ENCODE measurements at regions not wholly inside any gene's neighbourhood (a gene's known extent, or its start where the extent isn't known, plus 50 kb on each side); places are given as distances from the start of the nearest gene placed in this dataset.

DNA sequence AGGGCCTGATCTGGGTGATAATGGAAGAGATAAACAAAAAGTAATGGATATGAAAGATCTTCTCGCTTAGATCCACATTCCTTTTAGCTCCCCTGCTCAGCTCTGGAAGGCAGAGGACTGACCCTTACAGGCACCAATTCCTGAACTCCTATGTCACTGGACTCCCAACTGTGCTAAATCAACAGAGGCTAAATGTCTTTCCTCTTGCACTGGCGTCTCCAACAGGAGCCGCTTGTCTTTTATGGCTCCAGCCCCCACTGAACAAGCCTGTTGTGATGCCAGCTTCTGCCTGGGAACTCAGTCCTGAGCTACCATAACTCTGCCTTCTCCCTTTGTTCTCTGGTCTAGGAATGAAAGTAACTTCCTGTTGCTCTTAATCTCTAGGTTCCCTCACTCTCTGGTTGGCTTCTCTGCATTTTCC lies 142.1 kb upstream of the COL11A1 start:
- DNase-seq = no peak
- TF ChIP-seq, protein P1, sequence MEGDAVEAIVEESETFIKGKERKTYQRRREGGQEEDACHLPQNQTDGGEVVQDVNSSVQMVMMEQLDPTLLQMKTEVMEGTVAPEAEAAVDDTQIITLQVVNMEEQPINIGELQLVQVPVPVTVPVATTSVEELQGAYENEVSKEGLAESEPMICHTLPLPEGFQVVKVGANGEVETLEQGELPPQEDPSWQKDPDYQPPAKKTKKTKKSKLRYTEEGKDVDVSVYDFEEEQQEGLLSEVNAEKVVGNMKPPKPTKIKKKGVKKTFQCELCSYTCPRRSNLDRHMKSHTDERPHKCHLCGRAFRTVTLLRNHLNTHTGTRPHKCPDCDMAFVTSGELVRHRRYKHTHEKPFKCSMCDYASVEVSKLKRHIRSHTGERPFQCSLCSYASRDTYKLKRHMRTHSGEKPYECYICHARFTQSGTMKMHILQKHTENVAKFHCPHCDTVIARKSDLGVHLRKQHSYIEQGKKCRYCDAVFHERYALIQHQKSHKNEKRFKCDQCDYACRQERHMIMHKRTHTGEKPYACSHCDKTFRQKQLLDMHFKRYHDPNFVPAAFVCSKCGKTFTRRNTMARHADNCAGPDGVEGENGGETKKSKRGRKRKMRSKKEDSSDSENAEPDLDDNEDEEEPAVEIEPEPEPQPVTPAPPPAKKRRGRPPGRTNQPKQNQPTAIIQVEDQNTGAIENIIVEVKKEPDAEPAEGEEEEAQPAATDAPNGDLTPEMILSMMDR (IDR thresholded peaks at IDR 0.05) = no peak
- TF ChIP-seq POLR2A (IDR thresholded peaks at IDR 0.05) = no peak
- no peak overlapping the region for H3K27ac ChIP-seq
- no peak overlapping the region for H3K4me3 ChIP-seq
- no peaks in the 10 kb centered on the region for H3K9me3 ChIP-seq
- H3K4me1 ChIP-seq = no peaks in the 10 kb centered on the region
- H3K27me3 ChIP-seq = no peaks in the 10 kb centered on the region
- H3K36me3 ChIP-seq = no peaks in the 10 kb centered on the region

DNA sequence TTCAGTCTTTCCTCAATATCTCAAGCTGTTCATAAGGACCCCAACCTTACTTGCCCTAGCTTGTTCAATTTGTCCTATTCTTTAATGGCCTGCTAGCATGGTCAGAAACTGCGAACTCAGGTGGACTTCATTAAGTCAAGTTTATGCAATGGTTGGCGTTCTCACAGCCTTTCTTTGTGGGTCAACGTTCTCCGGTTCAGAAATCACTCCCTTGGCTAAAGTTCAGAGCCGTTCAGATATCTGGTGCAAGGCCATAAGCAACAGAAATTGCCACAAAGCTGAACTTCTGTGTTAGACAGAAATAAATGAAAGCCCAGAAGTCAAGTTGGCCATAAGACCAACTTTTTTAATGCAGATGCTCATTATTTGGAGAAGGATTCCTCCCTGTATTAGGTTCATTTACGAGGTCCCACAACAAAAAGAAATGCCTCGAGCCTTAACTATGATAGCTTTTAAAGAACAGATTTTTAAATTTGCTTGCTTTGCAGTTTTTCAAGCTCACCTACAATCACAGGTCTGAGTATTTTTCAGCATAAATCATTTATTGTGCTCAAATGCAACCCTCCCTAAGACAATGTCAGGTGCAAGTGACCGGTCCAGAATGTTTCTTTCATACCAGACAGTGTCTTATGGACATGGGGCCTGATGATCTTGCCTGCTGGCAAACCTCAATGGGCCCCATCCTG lies 140.2 kb upstream of the COL11A1 start:
- H3K27me3 ChIP-seq = no peaks in the 10 kb centered on the region
- TF ChIP-seq, protein P1 (IDR thresholded peaks at IDR 0.05) = no peak
- no peak for TF ChIP-seq POLR2A (IDR thresholded peaks at IDR 0.05)
- no peak overlapping the region for H3K27ac ChIP-seq
- H3K4me1 ChIP-seq = no peaks in the 10 kb centered on the region
- H3K9me3 ChIP-seq = no peaks in the 10 kb centered on the region
- no peaks in the 10 kb centered on the region for H3K36me3 ChIP-seq
- no peak overlapping the region for H3K4me3 ChIP-seq
- DNase-seq = no peak

DNA sequence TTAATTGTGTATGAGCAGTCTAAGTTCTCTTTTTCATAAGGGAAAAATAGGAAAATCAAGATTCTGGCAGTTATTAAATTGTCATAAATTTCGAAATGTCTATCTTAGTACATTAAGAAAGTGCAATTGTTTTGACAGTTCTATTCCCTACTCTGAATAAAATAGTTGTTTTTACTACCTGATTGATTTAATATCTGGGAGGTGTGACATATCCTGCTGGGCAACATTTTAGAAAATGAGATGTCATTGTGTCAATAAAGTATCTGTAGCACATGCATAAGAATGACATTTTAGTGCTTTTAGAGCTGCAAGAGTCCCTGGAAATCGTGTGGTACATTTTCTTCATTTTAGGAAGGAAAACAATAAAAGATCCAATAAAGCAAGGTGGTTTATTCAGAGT lies 139.2 kb upstream of the COL11A1 start:
- H3K27ac ChIP-seq = no peak overlapping the region

DNA sequence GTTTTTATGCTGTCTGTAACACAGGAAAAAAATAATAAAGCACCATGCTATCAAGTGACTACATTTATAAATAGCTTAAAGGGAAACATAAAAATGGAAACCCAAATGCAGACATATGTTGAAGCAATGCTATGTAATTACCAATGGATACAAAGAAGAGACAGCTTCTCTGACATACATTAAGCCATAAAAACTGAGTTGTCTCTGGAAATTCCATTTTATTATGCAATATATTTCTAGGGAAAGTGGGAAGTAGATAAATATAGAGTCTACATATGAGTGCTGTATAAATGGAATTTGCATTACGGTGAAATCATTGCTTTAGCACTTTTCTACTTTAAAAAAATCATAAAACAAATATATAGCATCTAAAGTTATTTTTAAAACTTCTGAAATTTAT lies 135.2 kb upstream of the COL11A1 start:
- no peaks in the 10 kb centered on the region for H3K27me3 ChIP-seq
- H3K9me3 ChIP-seq = no peaks in the 10 kb centered on the region
- TF ChIP-seq, protein P1 (IDR thresholded peaks at IDR 0.05) = no peak
- DNase-seq = no peak
- no peaks in the 10 kb centered on the region for H3K36me3 ChIP-seq
- no peaks in the 10 kb centered on the region for H3K4me1 ChIP-seq
- H3K27ac ChIP-seq = no peak overlapping the region
- no peak overlapping the region for H3K4me3 ChIP-seq

More for the DNA sequence above, 139.2 kb upstream of the COL11A1 start:
- no peaks in the 10 kb centered on the region for H3K27me3 ChIP-seq
- H3K9me3 ChIP-seq = no peaks in the 10 kb centered on the region
- H3K4me1 ChIP-seq = no peaks in the 10 kb centered on the region
- no peak overlapping the region for H3K4me3 ChIP-seq
- no peak for DNase-seq
- no peaks in the 10 kb centered on the region for H3K36me3 ChIP-seq
- TF ChIP-seq, protein P1 (IDR thresholded peaks at IDR 0.05) = no peak
- TF ChIP-seq POLR2A (IDR thresholded peaks at IDR 0.05) = no peak

DNA sequence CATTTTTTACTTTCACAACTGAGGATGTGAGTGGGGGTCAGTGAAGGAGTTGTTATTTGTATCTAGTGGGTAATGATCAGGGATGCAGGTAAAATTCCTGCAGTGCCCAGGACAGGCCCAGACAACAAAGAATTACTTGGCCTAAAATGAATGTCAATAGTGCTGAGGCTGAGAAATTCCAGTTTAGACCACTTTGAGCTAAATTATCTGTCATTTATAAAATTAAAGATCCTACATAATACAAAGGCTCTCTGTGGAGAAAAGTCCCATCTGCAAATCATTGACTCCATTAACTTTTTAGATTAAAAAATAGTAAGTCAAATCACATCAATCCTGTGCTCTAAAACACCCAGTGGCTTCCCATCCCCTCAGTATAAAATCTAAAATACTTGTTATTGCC lies 130.7 kb upstream of the COL11A1 start:
- Histone ChIP-seq H3K9me3 (no peaks in the 10 kb centered on the region), H3K36me3 (no peaks in the 10 kb centered on the region), H3K27ac (no peak overlapping the region), H3K4me3 (no peak overlapping the region), H3K27me3 (no peaks in the 10 kb centered on the region), H3K4me1 (no peaks in the 10 kb centered on the region)
- TF ChIP-seq, protein P1 (IDR thresholded peaks at IDR 0.05) = no peak
- TF ChIP-seq POLR2A (IDR thresholded peaks at IDR 0.05) = no peak
- no peak for DNase-seq

DNA sequence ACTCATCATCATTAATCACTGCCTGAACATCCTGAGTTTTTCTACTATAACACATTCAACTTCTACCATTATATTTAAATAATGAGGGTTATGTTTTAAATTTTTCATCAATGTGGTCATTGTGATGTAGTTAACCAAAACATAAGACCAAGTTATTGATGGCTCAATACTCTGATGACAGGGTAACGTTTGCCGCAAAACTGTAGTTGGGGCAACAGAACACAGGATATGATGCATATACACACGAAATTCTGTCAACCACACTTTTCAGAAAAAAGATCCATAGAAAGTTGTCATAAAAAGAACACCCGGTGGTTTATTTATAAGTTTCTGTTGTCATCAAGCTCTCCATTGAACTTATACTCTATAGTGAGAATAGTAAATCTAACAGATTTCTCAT lies 121.7 kb upstream of the COL11A1 start:
- no peak for DNase-seq
- Histone ChIP-seq H3K9me3 (no peaks in the 10 kb centered on the region), H3K27me3 (no peaks in the 10 kb centered on the region), H3K4me3 (no peak overlapping the region), H3K4me1 (no peaks in the 10 kb centered on the region), H3K36me3 (no peaks in the 10 kb centered on the region), H3K27ac (no peak overlapping the region)
- no peak for TF ChIP-seq POLR2A (IDR thresholded peaks at IDR 0.05)
- TF ChIP-seq, protein P1 (IDR thresholded peaks at IDR 0.05) = no peak

All from Peyer's patch (tissue), 4 donors.